ENCODE measurements at regions not wholly inside any gene's neighbourhood (a gene's known extent, or its start where the extent isn't known, plus 50 kb on each side); places are given as distances from the start of the nearest gene placed in this dataset.
"Not testable (repeated sequence)": the region's sequence is repeated elsewhere in the genome, so short reads cannot be mapped to it uniquely, and the experiment has no call there.

- intact Hi-C loops (cut with micrococcal nuclease): loop anchor here (2.0 kb wide), 1 partner anchor 1277 kb away; the partner anchor contains the start of gene ZPBP
- H3K9me3 Mint-ChIP-seq: no peaks in the 10 kb centered on the region
- ChIA-PET CTCF (no interaction called here), POLR2A (no interaction called here)
- DNase-seq (no peak), ATAC-seq (ENCODE audit: low read depth) (no peak)
- no peak for TF ChIP-seq CTCF (IDR thresholded peaks at IDR 0.05)
- H3K4me1 Mint-ChIP-seq: no peaks in the 10 kb centered on the region
- H3K27me3 Mint-ChIP-seq: no peaks in the 10 kb centered on the region
- no peak overlapping the region for H3K27ac Mint-ChIP-seq
- H3K4me3 Mint-ChIP-seq: no peak overlapping the region
- H3K36me3 Mint-ChIP-seq (ENCODE audit: low read depth): no peaks in the 10 kb centered on the region
Observed at GRCh38 chr7:51369746-51370145, 53.1 kb upstream of the COBL start.

GRCh38 chr7:51369228-51369627 lies 52.6 kb upstream of the COBL start:
- intact Hi-C loops (cut with micrococcal nuclease): loop anchor here (2.0 kb wide), 1 partner anchor 1276 kb away; the partner anchor contains the start of gene ZPBP
- CTCF ChIA-PET; H3K4me1 Mint-ChIP-seq; H3K27me3 Mint-ChIP-seq; H3K27ac Mint-ChIP-seq; H3K4me3 Mint-ChIP-seq; DNase-seq; H3K36me3 Mint-ChIP-seq (ENCODE audit: low read depth); H3K9me3 Mint-ChIP-seq; ATAC-seq (ENCODE audit: low read depth); POLR2A ChIA-PET: not testable (repeated sequence)

GRCh38 chr7:51368334-51368733 lies 51.7 kb upstream of the COBL start:
- CTCF ChIA-PET: no interaction called here
- DNase-seq (no peak), ATAC-seq (ENCODE audit: low read depth) (no peak)
- Mint-ChIP-seq H3K36me3 (ENCODE audit: low read depth) (no peaks in the 10 kb centered on the region), H3K9me3 (no peaks in the 10 kb centered on the region), H3K4me3 (no peak overlapping the region), H3K4me1 (no peaks in the 10 kb centered on the region), H3K27me3 (no peaks in the 10 kb centered on the region), H3K27ac (no peak overlapping the region)
- intact Hi-C loops (cut with micrococcal nuclease): loop anchor here (2.0 kb wide), 1 partner anchor 1276 kb away; the partner anchor contains the start of gene ZPBP
- no peak for TF ChIP-seq CTCF (IDR thresholded peaks at IDR 0.05)
- POLR2A ChIA-PET: no interaction called here

GRCh38 chr7:51367614-51367968 lies 51.0 kb upstream of the COBL start:
- Mint-ChIP-seq H3K36me3 (ENCODE audit: low read depth) (no peaks in the 10 kb centered on the region), H3K4me1 (no peaks in the 10 kb centered on the region), H3K27me3 (no peaks in the 10 kb centered on the region), H3K4me3 (no peak overlapping the region), H3K9me3 (peaks cover 2% of the 10 kb centered on the region), H3K27ac (no peak overlapping the region)
- ChIA-PET POLR2A (no interaction called here), CTCF (interaction anchor here (1.0 kb wide), 1 partner anchor 899 kb away, joined by 5 read pairs; no protein-coding TSS in a partner anchor)
- no peak for TF ChIP-seq CTCF (IDR thresholded peaks at IDR 0.05)
- ATAC-seq (ENCODE audit: low read depth) (no peak), DNase-seq (no peak)
- intact Hi-C loops (cut with micrococcal nuclease): loop anchor here (2.0 kb wide), 1 partner anchor 205 kb away; no protein-coding TSS in a partner anchor

GRCh38 chr7:51366930-51367613 lies 50.5 kb upstream of the COBL start:
- Mint-ChIP-seq H3K36me3 (ENCODE audit: low read depth) (no peaks in the 10 kb centered on the region), H3K4me1 (no peaks in the 10 kb centered on the region), H3K4me3 (no peak overlapping the region), H3K27ac (no peak overlapping the region), H3K9me3 (peaks cover 2% of the 10 kb centered on the region), H3K27me3 (no peaks in the 10 kb centered on the region)
- no peak for TF ChIP-seq CTCF (IDR thresholded peaks at IDR 0.05)
- CTCF ChIA-PET: interaction anchor here (1.0 to 1.2 kb wide), 3 partner anchors 204 to 1275 kb away, joined by 4 to 5 read pairs (median 5); no protein-coding TSS in a partner anchor
- DNase-seq (no peak), ATAC-seq (ENCODE audit: low read depth) (no peak)
- POLR2A ChIA-PET: no interaction called here
- intact Hi-C loops (cut with micrococcal nuclease): loop anchor here (2.0 kb wide), 1 partner anchor 204 kb away; no protein-coding TSS in a partner anchor

Data from activated B cell treated with CpG ODN at 0.5 μM for 24 hours (primary cell).